A549 (cell line): ENCODE measurements at regions not wholly inside any gene's neighbourhood (a gene's known extent, or its start where the extent isn't known, plus 50 kb on each side); places are given as distances from the start of the nearest gene placed in this dataset.

Experiments used
- ATAC-seq, 2 experiments: fragments of 200-7000 bp in 1 of 2; fragments of >200 bp in 1 of 2; cut with Nextera tagmentation in 1 of 2; cut with Tn5 transposase in 1 of 2; 3 replicates each; pipeline versions ENCODE4 v1.8.0 to v1.9.1; 2018 to 2020; ENCODE audit warnings: mild to moderate bottlenecking in 1 of 2, moderate library complexity in 1 of 2
- CTCF ChIA-PET: fragments of 300-600 bp; sonication (Branson Sonifier 250); formaldehyde crosslinking; extraction: SDS; loops from one replicate; lab custom pipeline; 2021; ENCODE audit warnings: antibody characterized with exemption, inconsistent platforms; lab: Yijun Ruan, JAX
- POLR2A ChIA-PET: fragments of 350-600 bp; formaldehyde crosslinking; extraction: SDS; loops from one replicate; lab custom pipeline; 2021; ENCODE audit warnings: antibody characterized with exemption, inconsistent platforms; lab: Yijun Ruan, JAX
- DNase-seq, 2 experiments: peaks; one replicate each; pipeline versions ENCODE4 v3.0.0 to v3.0.0-alpha.2; 2011 to 2016; ENCODE audit warnings: low read depth in 1 of 2, low spot score in 1 of 2
- FAIRE-seq: peaks from 2 replicates; lab custom pipeline; 2011; peaks lifted over from hg19 to GRCh38; lab: Jason Lieb, UNC
- H3K27ac ChIP-seq, 2 experiments: fragments of >200 bp; sonication (Bioruptor Twin); formaldehyde crosslinking; 3 replicates each; pipeline ENCODE4 v1.5.1; 2016 to 2017
- H3K4me1 ChIP-seq: fragments of >200 bp; sonication (Bioruptor Twin); formaldehyde crosslinking; 3 replicates; pipeline ENCODE4 v1.6.1; 2016
- H3K4me2 ChIP-seq: fragments of >200 bp; sonication (Bioruptor Twin); formaldehyde crosslinking; 3 replicates; pipeline ENCODE4 v1.6.1; 2016
- H3K4me3 ChIP-seq: fragments of >200 bp; sonication (Bioruptor Twin); formaldehyde crosslinking; 3 replicates; pipeline ENCODE4 v1.5.1; 2016
- H3K9me3 ChIP-seq: fragments of >200 bp; sonication (Bioruptor Twin); formaldehyde crosslinking; 3 replicates; pipeline ENCODE4 v1.6.1; 2016
- CHD4 ChIP-seq: fragments of 200-600 bp; sonication (generic); IDR thresholded peaks from 2 replicates; pipeline ENCODE4 v1.6.1; 2016; ENCODE audit warnings: antibody characterized with exemption, mild to moderate bottlenecking, borderline replicate concordance
- EHF ChIP-seq: fragments of 250-450 bp; sonication (Bioruptor Pico); IDR thresholded peaks from 2 replicates; pipeline ENCODE4 v1.5.0; 2020; ENCODE audit warnings: mild to moderate bottlenecking
- EHMT2 ChIP-seq: fragments of 200-600 bp; sonication (generic); IDR thresholded peaks from 2 replicates; pipeline ENCODE4 v1.6.1; 2016; ENCODE audit warnings: antibody characterized with exemption, low read depth, mild to moderate bottlenecking, moderate library complexity
- ESRRA ChIP-seq: fragments of 150-350 bp; IDR thresholded peaks from 2 replicates; pipeline ENCODE4 v1.6.1; 2014; ENCODE audit warnings: mild to moderate bottlenecking, low read length, borderline replicate concordance
- FOSB ChIP-seq: fragments of 250-450 bp; sonication (Bioruptor Pico); IDR thresholded peaks from 2 replicates; pipeline ENCODE4 v1.5.0; 2020; ENCODE audit warnings: mild to moderate bottlenecking, moderate library complexity
- FOSL2 ChIP-seq, 2 experiments: fragments of 450-650 bp in 1 of 2; fragments of >200 bp in 1 of 2; sonication (Bioruptor Twin) in 1 of 2; formaldehyde crosslinking; IDR thresholded peaks; 2 replicates each; pipeline versions ENCODE4 v1.5.0 to v1.6.1; 2016 to 2020; ENCODE audit warnings: mild to moderate bottlenecking in 1 of 2, moderate library complexity in 1 of 2
- FOXS1 ChIP-seq: fragments of 250-450 bp; sonication (Bioruptor Pico); IDR thresholded peaks from 2 replicates; pipeline ENCODE4 v1.5.0; 2020; ENCODE audit warnings: mild to moderate bottlenecking, moderate library complexity
- GATA3 ChIP-seq: IDR thresholded peaks from 2 replicates; pipeline ENCODE4 v1.6.1; 2012; ENCODE audit warnings: borderline replicate concordance
- HEYL ChIP-seq: fragments of 250-450 bp; sonication (Bioruptor Pico); IDR thresholded peaks from 2 replicates; pipeline ENCODE4 v1.8.0; 2021; ENCODE audit warnings: mild to moderate bottlenecking, moderate library complexity
- HOXB5 ChIP-seq: fragments of 250-450 bp; sonication (Bioruptor Pico); IDR thresholded peaks from 2 replicates; pipeline ENCODE4 v1.5.0; 2020; ENCODE audit warnings: mild to moderate bottlenecking, moderate library complexity
- JUN ChIP-seq, 2 experiments: fragments of >200 bp; sonication (Bioruptor Twin); formaldehyde crosslinking; IDR thresholded peaks; 2 replicates in 1 of 2; 3 replicates in 1 of 2; pipeline ENCODE4 v1.6.1; 2016 to 2017
- MAZ ChIP-seq: fragments of 150-350 bp; IDR thresholded peaks from 2 replicates; pipeline ENCODE4 v1.6.1; 2014; ENCODE audit warnings: antibody characterized with exemption, low read depth, low read length, borderline replicate concordance
- MYC ChIP-seq: IDR thresholded peaks from 2 replicates; pipeline ENCODE4 v1.6.1; 2012; ENCODE audit warnings: mild to moderate bottlenecking, inconsistent platforms, low read length, improper control_type of control experiment, borderline replicate concordance
- NFE2L2 ChIP-seq: fragments of 150-350 bp; conservative IDR thresholded peaks from 2 replicates; pipeline ENCODE4 v1.6.1; 2014; ENCODE audit warnings: low read length
- NPAS2 ChIP-seq: fragments of 250-450 bp; sonication (Bioruptor Pico); IDR thresholded peaks from 2 replicates; pipeline ENCODE4 v1.8.0; 2022; ENCODE audit warnings: mild to moderate bottlenecking, moderate library complexity, borderline replicate concordance
- RAD21 ChIP-seq, 2 experiments: fragments of >200 bp in 1 of 2; sonication (Bioruptor Twin) in 1 of 2; formaldehyde crosslinking in 1 of 2; IDR thresholded peaks in 1 of 2; conservative IDR thresholded peaks in 1 of 2; 2 replicates in 1 of 2; 3 replicates in 1 of 2; pipeline ENCODE4 v1.6.1; 2012 to 2018; ENCODE audit warnings: inconsistent platforms in 1 of 2
- RCOR1 ChIP-seq: fragments of 150-350 bp; IDR thresholded peaks from 2 replicates; pipeline ENCODE4 v1.6.1; 2014; ENCODE audit warnings: antibody characterized with exemption, low read length, low read depth
- RFX5 ChIP-seq: fragments of 450-650 bp; IDR thresholded peaks from 2 replicates; pipeline ENCODE4 v1.7.1; 2014; ENCODE audit warnings: antibody characterized with exemption, mild to moderate bottlenecking, moderate library complexity
- SREBF2 ChIP-seq: fragments of 450-650 bp; IDR thresholded peaks from 2 replicates; pipeline ENCODE4 v1.6.1; 2014; ENCODE audit warnings: mild to moderate bottlenecking, moderate library complexity
- ZC3H11A ChIP-seq: fragments of 450-650 bp; IDR thresholded peaks from 2 replicates; pipeline ENCODE4 v1.6.1; 2014; ENCODE audit warnings: antibody characterized with exemption, mild to moderate bottlenecking
- ZNF302 ChIP-seq: fragments of 250-450 bp; sonication (Bioruptor Pico); IDR thresholded peaks from 2 replicates; pipeline ENCODE4 v1.9.0; 2021; ENCODE audit warnings: inconsistent platforms, mild to moderate bottlenecking, moderate library complexity
- ZSCAN20 ChIP-seq: fragments of 250-450 bp; sonication (Bioruptor Pico); IDR thresholded peaks from 2 replicates; pipeline ENCODE4 v1.8.0; 2022; ENCODE audit warnings: mild to moderate bottlenecking, moderate library complexity
- WGBS: methylation state at CpG from one replicate; pipeline ENCODE4 v1.1.6; 2017; ENCODE audit errors: missing lambda C conversion rate; 5-methylcytosine and 5-hydroxymethylcytosine counted together
- TF ChIP-seq, protein P1 (sequence below): fragments of >200 bp; sonication (Bioruptor Twin); formaldehyde crosslinking; IDR thresholded peaks from 3 replicates; pipeline ENCODE4 v1.6.1; 2016
- TF ChIP-seq, protein P2 (sequence below): fragments of 150-350 bp; IDR thresholded peaks from 2 replicates; pipeline ENCODE4 v1.6.1; 2014; ENCODE audit warnings: low read depth, mild to moderate bottlenecking, low read length
- TF ChIP-seq, protein P3 (sequence below): fragments of >200 bp; sonication (Bioruptor Twin); formaldehyde crosslinking; IDR thresholded peaks from 2 replicates; pipeline ENCODE4 v1.6.1; 2016
- TF ChIP-seq, protein P4 (sequence below): fragments of 250-450 bp; sonication (Bioruptor Pico); IDR thresholded peaks from 2 replicates; pipeline ENCODE4 v1.5.0; 2020; ENCODE audit warnings: low read depth, mild to moderate bottlenecking, moderate library complexity

DNA sequence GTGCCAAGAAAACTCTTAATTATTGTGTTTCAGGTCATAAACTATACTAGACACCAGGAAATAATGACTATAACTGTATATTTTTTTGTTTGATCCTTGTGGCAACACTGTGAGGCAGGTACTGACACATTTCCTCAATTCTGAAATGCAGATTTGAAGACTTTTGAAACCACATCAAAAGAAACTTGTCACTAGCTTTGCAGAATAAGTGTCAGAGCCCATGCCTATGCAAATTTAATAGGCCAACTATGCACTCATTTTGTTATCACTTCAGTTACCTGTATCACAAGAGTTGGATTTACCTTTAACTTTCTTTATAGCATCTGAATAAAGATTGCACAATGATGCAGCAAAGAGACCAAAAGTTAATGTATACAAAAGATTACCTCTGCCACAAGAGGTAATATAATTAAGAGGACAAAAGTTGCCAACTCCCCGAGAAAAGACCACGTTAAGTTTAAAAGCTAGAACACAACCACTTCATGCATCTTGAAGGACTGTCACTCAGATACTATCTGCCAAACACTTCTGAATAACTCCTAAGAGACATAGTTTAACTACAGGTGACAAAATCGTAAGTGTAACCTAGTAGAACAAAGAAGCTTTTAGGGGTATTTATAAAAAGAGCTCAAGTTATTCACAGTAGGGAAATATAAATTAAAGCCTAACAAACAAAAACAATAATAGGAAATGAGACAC lies 80.5 kb downstream of the ELAPOR2 start:
- CTCF ChIA-PET, result interaction anchor here (1.2 kb wide), 1 partner anchor 39 kb away, joined by 3 read pairs; no protein-coding TSS in a partner anchor
- no peak overlapping the region for H3K4me3 ChIP-seq
- FAIRE-seq, result no peak
- H3K27ac ChIP-seq, result no peak overlapping the region
- no peak for DNase-seq
- no peak overlapping the region for H3K4me2 ChIP-seq
- no peak for ATAC-seq
- TF ChIP-seq EHF (CRISPR knock-in tag) (no peak), NFE2L2 (no peak), MAZ (no peak), MYC (no peak), RCOR1 (no peak), GATA3 (no peak), EHMT2 (no peak), SREBF2 (no peak), RAD21 (conservative IDR thresholded peaks at IDR 0.05 in 1 of 2, IDR thresholded peaks at IDR 0.05 in 1 of 2) (no peak), HOXB5 (CRISPR knock-in tag) (no peak), CHD4 (no peak), NPAS2 (CRISPR knock-in tag) (no peak), JUN (IDR thresholded peaks at IDR 0.05) (no peak), FOSB (CRISPR knock-in tag) (no peak), ZC3H11A (no peak)
- TF ChIP-seq, protein P1, sequence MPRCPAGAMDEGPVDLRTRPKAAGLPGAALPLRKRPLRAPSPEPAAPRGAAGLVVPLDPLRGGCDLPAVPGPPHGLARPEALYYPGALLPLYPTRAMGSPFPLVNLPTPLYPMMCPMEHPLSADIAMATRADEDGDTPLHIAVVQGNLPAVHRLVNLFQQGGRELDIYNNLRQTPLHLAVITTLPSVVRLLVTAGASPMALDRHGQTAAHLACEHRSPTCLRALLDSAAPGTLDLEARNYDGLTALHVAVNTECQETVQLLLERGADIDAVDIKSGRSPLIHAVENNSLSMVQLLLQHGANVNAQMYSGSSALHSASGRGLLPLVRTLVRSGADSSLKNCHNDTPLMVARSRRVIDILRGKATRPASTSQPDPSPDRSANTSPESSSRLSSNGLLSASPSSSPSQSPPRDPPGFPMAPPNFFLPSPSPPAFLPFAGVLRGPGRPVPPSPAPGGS, result no peak
- TF ChIP-seq, protein P2, sequence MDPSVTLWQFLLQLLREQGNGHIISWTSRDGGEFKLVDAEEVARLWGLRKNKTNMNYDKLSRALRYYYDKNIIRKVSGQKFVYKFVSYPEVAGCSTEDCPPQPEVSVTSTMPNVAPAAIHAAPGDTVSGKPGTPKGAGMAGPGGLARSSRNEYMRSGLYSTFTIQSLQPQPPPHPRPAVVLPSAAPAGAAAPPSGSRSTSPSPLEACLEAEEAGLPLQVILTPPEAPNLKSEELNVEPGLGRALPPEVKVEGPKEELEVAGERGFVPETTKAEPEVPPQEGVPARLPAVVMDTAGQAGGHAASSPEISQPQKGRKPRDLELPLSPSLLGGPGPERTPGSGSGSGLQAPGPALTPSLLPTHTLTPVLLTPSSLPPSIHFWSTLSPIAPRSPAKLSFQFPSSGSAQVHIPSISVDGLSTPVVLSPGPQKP, result no peak
- TF ChIP-seq, protein P3, sequence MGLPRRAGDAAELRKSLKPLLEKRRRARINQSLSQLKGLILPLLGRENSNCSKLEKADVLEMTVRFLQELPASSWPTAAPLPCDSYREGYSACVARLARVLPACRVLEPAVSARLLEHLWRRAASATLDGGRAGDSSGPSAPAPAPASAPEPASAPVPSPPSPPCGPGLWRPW, result no peak
- TF ChIP-seq, protein P4, sequence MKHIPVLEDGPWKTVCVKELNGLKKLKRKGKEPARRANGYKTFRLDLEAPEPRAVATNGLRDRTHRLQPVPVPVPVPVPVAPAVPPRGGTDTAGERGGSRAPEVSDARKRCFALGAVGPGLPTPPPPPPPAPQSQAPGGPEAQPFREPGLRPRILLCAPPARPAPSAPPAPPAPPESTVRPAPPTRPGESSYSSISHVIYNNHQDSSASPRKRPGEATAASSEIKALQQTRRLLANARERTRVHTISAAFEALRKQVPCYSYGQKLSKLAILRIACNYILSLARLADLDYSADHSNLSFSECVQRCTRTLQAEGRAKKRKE (CRISPR knock-in tag), result no peak
- no peaks in the 10 kb centered on the region for H3K4me1 ChIP-seq
- H3K9me3 ChIP-seq, result no peaks in the 10 kb centered on the region
- 1% methylated on average over 3 of the region's 3 CpGs for WGBS
- POLR2A ChIA-PET, result no interaction called here

DNA sequence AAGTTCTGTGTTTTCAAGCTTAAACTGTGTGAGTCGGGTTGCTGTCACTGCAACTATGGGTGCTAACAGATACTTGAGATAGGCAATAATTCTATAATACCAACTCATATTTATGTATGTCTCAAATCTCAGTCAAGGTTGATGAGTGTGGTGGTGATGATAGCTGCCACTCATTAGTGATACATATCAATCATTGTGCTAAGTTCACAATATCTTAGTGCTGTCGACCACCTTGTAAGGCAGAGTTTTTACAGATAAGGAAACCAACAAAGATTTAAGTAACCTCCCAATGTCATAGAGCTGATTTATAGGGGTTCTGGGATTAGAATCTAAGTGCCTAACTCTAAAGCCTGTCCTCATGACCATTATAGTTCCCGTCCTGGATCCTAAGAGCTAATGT lies 82.5 kb downstream of the ELAPOR2 start:
- Histone ChIP-seq H3K4me1 (no peaks in the 10 kb centered on the region), H3K27ac (no peak overlapping the region), H3K4me3 (no peak overlapping the region), H3K4me2 (no peak overlapping the region), H3K9me3 (no peaks in the 10 kb centered on the region)
- CTCF ChIA-PET, result no interaction called here
- 0% methylated on average over 3 of the region's 3 CpGs for WGBS
- no peak for DNase-seq
- TF ChIP-seq, protein P1, result no peak
- TF ChIP-seq SREBF2, result no peak
- no peak for TF ChIP-seq FOSL2 (IDR thresholded peaks at IDR 0.05)
- TF ChIP-seq FOSL2 (CRISPR knock-in tag; IDR thresholded peaks at IDR 0.05), result no peak
- no peak for TF ChIP-seq ZSCAN20 (CRISPR knock-in tag)
- TF ChIP-seq, protein P2, result no peak
- no peak for TF ChIP-seq HEYL (CRISPR knock-in tag)
- no peak for TF ChIP-seq ZNF302
- no peak for TF ChIP-seq RFX5
- TF ChIP-seq FOXS1 (CRISPR knock-in tag), result no peak
- no peak for TF ChIP-seq ESRRA
- ATAC-seq, result no peak
- no peak for FAIRE-seq
- POLR2A ChIA-PET, result no interaction called here
